ENCODE measurements at regions not wholly inside any gene's neighbourhood (a gene's known extent, or its start where the extent isn't known, plus 50 kb on each side); places are given as distances from the start of the nearest gene placed in this dataset.
"Not testable (repeated sequence)": the region's sequence is repeated elsewhere in the genome, so short reads cannot be mapped to it uniquely, and the experiment has no call there.

- TF ChIP-seq, protein P1, sequence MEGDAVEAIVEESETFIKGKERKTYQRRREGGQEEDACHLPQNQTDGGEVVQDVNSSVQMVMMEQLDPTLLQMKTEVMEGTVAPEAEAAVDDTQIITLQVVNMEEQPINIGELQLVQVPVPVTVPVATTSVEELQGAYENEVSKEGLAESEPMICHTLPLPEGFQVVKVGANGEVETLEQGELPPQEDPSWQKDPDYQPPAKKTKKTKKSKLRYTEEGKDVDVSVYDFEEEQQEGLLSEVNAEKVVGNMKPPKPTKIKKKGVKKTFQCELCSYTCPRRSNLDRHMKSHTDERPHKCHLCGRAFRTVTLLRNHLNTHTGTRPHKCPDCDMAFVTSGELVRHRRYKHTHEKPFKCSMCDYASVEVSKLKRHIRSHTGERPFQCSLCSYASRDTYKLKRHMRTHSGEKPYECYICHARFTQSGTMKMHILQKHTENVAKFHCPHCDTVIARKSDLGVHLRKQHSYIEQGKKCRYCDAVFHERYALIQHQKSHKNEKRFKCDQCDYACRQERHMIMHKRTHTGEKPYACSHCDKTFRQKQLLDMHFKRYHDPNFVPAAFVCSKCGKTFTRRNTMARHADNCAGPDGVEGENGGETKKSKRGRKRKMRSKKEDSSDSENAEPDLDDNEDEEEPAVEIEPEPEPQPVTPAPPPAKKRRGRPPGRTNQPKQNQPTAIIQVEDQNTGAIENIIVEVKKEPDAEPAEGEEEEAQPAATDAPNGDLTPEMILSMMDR (conservative IDR thresholded peaks at IDR 0.05 in 1 of 2, IDR thresholded peaks at IDR 0.05 in 1 of 2; ENCODE audit: extremely low read depth in 1 of 2, insufficient read depth in 1 of 2, low read depth in 1 of 2, low read length in 2 of 2): not testable (repeated sequence)
- not testable (repeated sequence) for TF ChIP-seq EZH2 (IDR thresholded peaks at IDR 0.05; ENCODE audit: borderline replicate concordance, low read length)
Observed at GRCh38 chr15:34522601-34523000, 60.9 kb downstream of the GOLGA8B start.
